ENCODE measurements at regions not wholly inside any gene's neighbourhood (a gene's known extent, or its start where the extent isn't known, plus 50 kb on each side); places are given as distances from the start of the nearest gene placed in this dataset.

DNA sequence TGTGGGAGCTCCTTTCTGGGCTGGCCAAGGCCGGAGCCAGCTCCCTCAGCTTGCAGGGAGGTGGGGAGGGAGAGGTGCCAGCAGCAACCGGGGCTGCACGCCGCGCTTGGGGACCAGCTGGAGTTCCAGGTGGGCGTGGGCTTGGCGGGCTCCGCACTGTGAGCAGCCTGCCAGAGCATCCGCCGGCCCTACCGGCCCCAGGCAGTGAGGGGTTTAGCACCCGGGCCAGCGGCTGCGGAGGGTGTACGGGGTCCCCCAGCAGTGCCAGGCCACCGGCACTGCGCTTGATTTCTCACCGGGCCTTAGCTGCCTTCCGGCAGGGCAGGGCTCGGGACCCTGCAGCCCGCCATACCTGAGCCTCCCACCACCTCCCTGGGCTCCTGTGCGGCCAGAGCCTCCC, 651.0 kb upstream of the ARPP21 start:
- no peaks in the 10 kb centered on the region for H3K36me3 Mint-ChIP-seq (ENCODE audit: insufficient read depth, unreplicated experiment)
- no peak overlapping the region for H3K4me3 Mint-ChIP-seq (ENCODE audit: unreplicated experiment)
- TF ChIP-seq, protein P1, sequence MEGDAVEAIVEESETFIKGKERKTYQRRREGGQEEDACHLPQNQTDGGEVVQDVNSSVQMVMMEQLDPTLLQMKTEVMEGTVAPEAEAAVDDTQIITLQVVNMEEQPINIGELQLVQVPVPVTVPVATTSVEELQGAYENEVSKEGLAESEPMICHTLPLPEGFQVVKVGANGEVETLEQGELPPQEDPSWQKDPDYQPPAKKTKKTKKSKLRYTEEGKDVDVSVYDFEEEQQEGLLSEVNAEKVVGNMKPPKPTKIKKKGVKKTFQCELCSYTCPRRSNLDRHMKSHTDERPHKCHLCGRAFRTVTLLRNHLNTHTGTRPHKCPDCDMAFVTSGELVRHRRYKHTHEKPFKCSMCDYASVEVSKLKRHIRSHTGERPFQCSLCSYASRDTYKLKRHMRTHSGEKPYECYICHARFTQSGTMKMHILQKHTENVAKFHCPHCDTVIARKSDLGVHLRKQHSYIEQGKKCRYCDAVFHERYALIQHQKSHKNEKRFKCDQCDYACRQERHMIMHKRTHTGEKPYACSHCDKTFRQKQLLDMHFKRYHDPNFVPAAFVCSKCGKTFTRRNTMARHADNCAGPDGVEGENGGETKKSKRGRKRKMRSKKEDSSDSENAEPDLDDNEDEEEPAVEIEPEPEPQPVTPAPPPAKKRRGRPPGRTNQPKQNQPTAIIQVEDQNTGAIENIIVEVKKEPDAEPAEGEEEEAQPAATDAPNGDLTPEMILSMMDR (IDR thresholded peaks at IDR 0.05; ENCODE audit: insufficient read depth in 1 of 2, low read depth in 1 of 2, low read length in 1 of 2, severe bottlenecking in 1 of 2, unreplicated experiment in 1 of 2) = no peak
- H3K4me1 ChIP-seq = no peaks in the 10 kb centered on the region
- intact Hi-C loops (cut with micrococcal nuclease; ENCODE audit: unreplicated experiment) = no loop called here
- no peak overlapping the region for H3K4me3 ChIP-seq (ENCODE audit: low read depth, low read length)
- no peaks in the 10 kb centered on the region for H3K36me3 ChIP-seq (ENCODE audit: control insufficient read depth, insufficient read depth, low read length)
- CTCF ChIA-PET = no interaction called here
- no TSS peak for BruUV-seq (replicated peaks)
- H3K9me3 Mint-ChIP-seq (ENCODE audit: unreplicated experiment) = no peaks in the 10 kb centered on the region
- no peaks in the 10 kb centered on the region for H3K4me1 Mint-ChIP-seq (ENCODE audit: low read depth, unreplicated experiment)
- no peaks in the 10 kb centered on the region for H3K27me3 Mint-ChIP-seq (ENCODE audit: insufficient read depth, unreplicated experiment)
- no peak overlapping the region for H3K27ac Mint-ChIP-seq (ENCODE audit: unreplicated experiment)
- no peaks in the 10 kb centered on the region for H3K9me3 ChIP-seq
- no peak for DNase-seq
- POLR2A ChIA-PET = no interaction called here
- H3K27me3 ChIP-seq (replicated peaks; ENCODE audit: control insufficient read depth, insufficient read depth, low read length) = no peaks in the 10 kb centered on the region

GRCh38 chr3:34995796-34996430, 643.4 kb upstream of the ARPP21 start:
- CTCF ChIA-PET = no interaction called here
- H3K9me3 ChIP-seq = no peaks in the 10 kb centered on the region
- H3K27me3 ChIP-seq (replicated peaks; ENCODE audit: control insufficient read depth, insufficient read depth, low read length) = no peaks in the 10 kb centered on the region
- no peak overlapping the region for H3K27ac Mint-ChIP-seq (ENCODE audit: unreplicated experiment)
- POLR2A ChIA-PET = no interaction called here
- no peak overlapping the region for H3K4me3 Mint-ChIP-seq (ENCODE audit: unreplicated experiment)
- no peaks in the 10 kb centered on the region for H3K4me1 ChIP-seq
- no peak overlapping the region for H3K4me3 ChIP-seq (ENCODE audit: low read depth, low read length)
- TF ChIP-seq, protein P1 (IDR thresholded peaks at IDR 0.05; ENCODE audit: insufficient read depth in 1 of 2, low read depth in 1 of 2, low read length in 1 of 2, severe bottlenecking in 1 of 2, unreplicated experiment in 1 of 2) = no peak
- H3K36me3 Mint-ChIP-seq (ENCODE audit: insufficient read depth, unreplicated experiment) = no peaks in the 10 kb centered on the region
- no peaks in the 10 kb centered on the region for H3K9me3 Mint-ChIP-seq (ENCODE audit: unreplicated experiment)
- BruUV-seq (replicated peaks) = no TSS peak
- no peak for DNase-seq
- no peaks in the 10 kb centered on the region for H3K4me1 Mint-ChIP-seq (ENCODE audit: low read depth, unreplicated experiment)
- H3K27me3 Mint-ChIP-seq (ENCODE audit: insufficient read depth, unreplicated experiment) = no peaks in the 10 kb centered on the region
- intact Hi-C loops (cut with micrococcal nuclease; ENCODE audit: unreplicated experiment) = no loop called here
- no peaks in the 10 kb centered on the region for H3K36me3 ChIP-seq (ENCODE audit: control insufficient read depth, insufficient read depth, low read length)

GRCh38 chr3:34998902-34999301, 640.4 kb upstream of the ARPP21 start:
- H3K36me3 Mint-ChIP-seq (ENCODE audit: insufficient read depth, unreplicated experiment) = no peaks in the 10 kb centered on the region
- H3K4me1 Mint-ChIP-seq (ENCODE audit: low read depth, unreplicated experiment) = no peaks in the 10 kb centered on the region
- no peaks in the 10 kb centered on the region for H3K9me3 ChIP-seq
- no peak overlapping the region for H3K4me3 ChIP-seq (ENCODE audit: low read depth, low read length)
- ChIA-PET CTCF (no interaction called here), POLR2A (no interaction called here)
- no peak overlapping the region for H3K4me3 Mint-ChIP-seq (ENCODE audit: unreplicated experiment)
- BruUV-seq (replicated peaks) = no TSS peak
- H3K27ac Mint-ChIP-seq (ENCODE audit: unreplicated experiment) = no peak overlapping the region
- no peaks in the 10 kb centered on the region for H3K27me3 ChIP-seq (replicated peaks; ENCODE audit: control insufficient read depth, insufficient read depth, low read length)
- DNase-seq = no peak
- no peaks in the 10 kb centered on the region for H3K4me1 ChIP-seq
- H3K36me3 ChIP-seq (ENCODE audit: control insufficient read depth, insufficient read depth, low read length) = no peaks in the 10 kb centered on the region
- H3K9me3 Mint-ChIP-seq (ENCODE audit: unreplicated experiment) = no peaks in the 10 kb centered on the region
- TF ChIP-seq, protein P1 (IDR thresholded peaks at IDR 0.05; ENCODE audit: insufficient read depth in 1 of 2, low read depth in 1 of 2, low read length in 1 of 2, severe bottlenecking in 1 of 2, unreplicated experiment in 1 of 2) = no peak
- intact Hi-C loops (cut with micrococcal nuclease; ENCODE audit: unreplicated experiment) = no loop called here
- H3K27me3 Mint-ChIP-seq (ENCODE audit: insufficient read depth, unreplicated experiment) = no peaks in the 10 kb centered on the region

All from Caco-2 (cell line).